HEK293 (cell line): ENCODE measurements at regions not wholly inside any gene's neighbourhood (a gene's known extent, or its start where the extent isn't known, plus 50 kb on each side); places are given as distances from the start of the nearest gene placed in this dataset.

Source experiments
- CTCF ChIA-PET: fragments of 350-600 bp; formaldehyde crosslinking; extraction: SDS; loops from one replicate; lab custom pipeline; 2021; ENCODE audit warnings: antibody characterized with exemption; lab: Yijun Ruan, JAX
- POLR2A ChIA-PET: fragments of 300-600 bp; formaldehyde crosslinking; extraction: SDS; loops from one replicate; lab custom pipeline; 2020; ENCODE audit warnings: antibody characterized with exemption, inconsistent platforms; lab: Yijun Ruan, JAX
- H3K27ac ChIP-seq: fragments of 200-500 bp; sonication (Bioruptor generic); 2 replicates; pipeline ENCODE4 v1.5.1; 2014; ENCODE audit warnings: low read depth, low read length, control low read depth, inconsistent platforms; ENCODE audit errors: extremely low read depth
- H3K36me3 ChIP-seq, 2 experiments: fragments of 200-500 bp in 1 of 2; sonication (Bioruptor generic) in 1 of 2; 1 replicate in 1 of 2; 2 replicates in 1 of 2; pipeline ENCODE4 v1.5.1; 2014 to 2017; ENCODE audit warnings: inconsistent platforms in 2 of 2, low read length in 2 of 2; ENCODE audit not compliant: control insufficient read depth in 2 of 2, insufficient read depth in 1 of 2
- H3K4me1 ChIP-seq: fragments of 200-500 bp; sonication (Bioruptor generic); 2 replicates; pipeline ENCODE4 v1.5.1; 2014; ENCODE audit warnings: mild to moderate bottlenecking, low read length, inconsistent platforms; ENCODE audit not compliant: control insufficient read depth, insufficient read depth
- H3K4me3 ChIP-seq: 2 replicates; pipeline ENCODE4 v1.5.1; 2011; ENCODE audit warnings: low read depth, mild to moderate bottlenecking, control low read depth, low read length, moderate library complexity
- H3K9me3 ChIP-seq: fragments of 200-500 bp; sonication (Bioruptor generic); 2 replicates; pipeline ENCODE4 v1.5.1; 2014; ENCODE audit warnings: low read depth, low read length, inconsistent platforms; ENCODE audit not compliant: control insufficient read depth, insufficient read depth
- ELK4 ChIP-seq: IDR thresholded peaks from 2 replicates; pipeline ENCODE4 v1.6.1; 2011; ENCODE audit warnings: mild to moderate bottlenecking, low read depth, low read length, borderline replicate concordance
- HOXD13 ChIP-seq: sonication (generic); formaldehyde crosslinking; IDR thresholded peaks from 2 replicates; pipeline ENCODE4 v1.8.0; 2022; ENCODE audit warnings: missing genetic modification reagents, borderline replicate concordance
- MEIS1 ChIP-seq: sonication (generic); formaldehyde crosslinking; IDR thresholded peaks from 2 replicates; pipeline ENCODE4 v1.8.1; 2022; ENCODE audit warnings: missing genetic modification reagents, mild to moderate bottlenecking, borderline replicate concordance
- RBAK ChIP-seq: fragments of 450-650 bp; formaldehyde crosslinking; IDR thresholded peaks from 2 replicates; pipeline ENCODE4 v1.5.1; 2016; ENCODE audit warnings: missing biosample characterization, missing genetic modification characterization
- SCRT2 ChIP-seq: fragments of 450-650 bp; formaldehyde crosslinking; IDR thresholded peaks from 2 replicates; pipeline ENCODE4 v1.5.1; 2016; ENCODE audit warnings: missing biosample characterization, missing genetic modification characterization
- ZFP37 ChIP-seq: fragments of 450-650 bp; formaldehyde crosslinking; IDR thresholded peaks from 2 replicates; pipeline ENCODE4 v1.5.1; 2016; ENCODE audit warnings: missing biosample characterization, missing genetic modification characterization
- ZNF221 ChIP-seq: fragments of 450-650 bp; formaldehyde crosslinking; IDR thresholded peaks from 2 replicates; pipeline ENCODE4 v1.5.1; 2017; ENCODE audit warnings: missing biosample characterization, missing genetic modification characterization, borderline replicate concordance
- ZNF23 ChIP-seq: fragments of 450-650 bp; formaldehyde crosslinking; IDR thresholded peaks from 2 replicates; pipeline ENCODE4 v1.5.1; 2016; ENCODE audit warnings: missing biosample characterization, missing genetic modification characterization, borderline replicate concordance
- ZNF239 ChIP-seq: fragments of 450-650 bp; formaldehyde crosslinking; IDR thresholded peaks from 2 replicates; pipeline ENCODE4 v1.5.1; 2016; ENCODE audit warnings: missing biosample characterization, missing genetic modification characterization
- ZNF24 ChIP-seq: fragments of 450-650 bp; formaldehyde crosslinking; IDR thresholded peaks from 2 replicates; pipeline ENCODE4 v1.5.1; 2016; ENCODE audit warnings: missing biosample characterization, missing genetic modification characterization
- ZNF248 ChIP-seq: fragments of 450-650 bp; formaldehyde crosslinking; IDR thresholded peaks from 2 replicates; pipeline ENCODE4 v1.5.1; 2017; ENCODE audit warnings: missing biosample characterization, missing genetic modification characterization
- ZNF549 ChIP-seq: fragments of 450-650 bp; IDR thresholded peaks from 2 replicates; pipeline ENCODE4 v1.5.1; 2018; ENCODE audit warnings: missing biosample characterization, missing genetic modification characterization, mild to moderate bottlenecking, inconsistent platforms, moderate library complexity
- ZNF585B ChIP-seq: fragments of 450-650 bp; formaldehyde crosslinking; IDR thresholded peaks from 2 replicates; pipeline ENCODE4 v1.5.1; 2016; ENCODE audit warnings: missing biosample characterization, missing genetic modification characterization
- ZNF623 ChIP-seq: fragments of 450-650 bp; formaldehyde crosslinking; IDR thresholded peaks from 2 replicates; pipeline ENCODE4 v1.5.1; 2016; ENCODE audit warnings: missing biosample characterization, missing genetic modification characterization
- ZNF664 ChIP-seq: fragments of 450-650 bp; formaldehyde crosslinking; IDR thresholded peaks from 2 replicates; pipeline ENCODE4 v1.5.1; 2016; ENCODE audit warnings: missing biosample characterization, missing genetic modification characterization
- ZNF701 ChIP-seq: fragments of 450-650 bp; formaldehyde crosslinking; IDR thresholded peaks from 2 replicates; pipeline ENCODE4 v1.5.1; 2016; ENCODE audit warnings: missing biosample characterization, missing genetic modification characterization
- ZNF707 ChIP-seq: fragments of 450-650 bp; formaldehyde crosslinking; IDR thresholded peaks from 2 replicates; pipeline ENCODE4 v1.5.1; 2016; ENCODE audit warnings: missing biosample characterization, missing genetic modification characterization
- ZNF768 ChIP-seq: fragments of 450-650 bp; formaldehyde crosslinking; IDR thresholded peaks from 2 replicates; pipeline ENCODE4 v1.5.1; 2018; ENCODE audit warnings: missing biosample characterization, mild to moderate bottlenecking, missing genetic modification characterization
- ZNF837 ChIP-seq: fragments of 450-650 bp; formaldehyde crosslinking; IDR thresholded peaks from 2 replicates; pipeline ENCODE4 v1.5.1; 2016; ENCODE audit warnings: missing biosample characterization, missing genetic modification characterization
- ZNF843 ChIP-seq: fragments of 450-650 bp; formaldehyde crosslinking; IDR thresholded peaks from 2 replicates; pipeline ENCODE4 v1.5.1; 2016; ENCODE audit warnings: missing biosample characterization, missing genetic modification characterization
- ZSCAN16 ChIP-seq: fragments of 450-650 bp; formaldehyde crosslinking; IDR thresholded peaks from 2 replicates; pipeline ENCODE4 v1.5.1; 2016; ENCODE audit warnings: missing biosample characterization, missing genetic modification characterization
- ZSCAN23 ChIP-seq: fragments of 450-650 bp; formaldehyde crosslinking; IDR thresholded peaks from 2 replicates; pipeline ENCODE4 v1.5.1; 2016; ENCODE audit warnings: missing biosample characterization, missing genetic modification characterization
- TF ChIP-seq, protein P1 (sequence below): fragments of 450-650 bp; formaldehyde crosslinking; conservative IDR thresholded peaks from 2 replicates; pipeline ENCODE4 v1.5.1; 2016; ENCODE audit warnings: low read depth, missing biosample characterization, missing genetic modification characterization

- TF ChIP-seq ZNF239 (tag by site-specific recombination) (no peak), SCRT2 (tag by site-specific recombination) (no peak), ZNF585B (tag by site-specific recombination) (no peak), ZNF843 (tag by site-specific recombination) (no peak), RBAK (tag by site-specific recombination) (no peak), ZNF701 (tag by site-specific recombination) (no peak)
- POLR2A ChIA-PET = no interaction called here
- CTCF ChIA-PET = no interaction called here
- Histone ChIP-seq H3K27ac (no peak overlapping the region), H3K9me3 (no peaks in the 10 kb centered on the region), H3K36me3 (no peaks in the 10 kb centered on the region), H3K4me3 (no peak overlapping the region), H3K4me1 (no peaks in the 10 kb centered on the region)
Measured at GRCh38 chr18:53790786-53791185, 433.7 kb downstream of the MBD2 start.

DNA sequence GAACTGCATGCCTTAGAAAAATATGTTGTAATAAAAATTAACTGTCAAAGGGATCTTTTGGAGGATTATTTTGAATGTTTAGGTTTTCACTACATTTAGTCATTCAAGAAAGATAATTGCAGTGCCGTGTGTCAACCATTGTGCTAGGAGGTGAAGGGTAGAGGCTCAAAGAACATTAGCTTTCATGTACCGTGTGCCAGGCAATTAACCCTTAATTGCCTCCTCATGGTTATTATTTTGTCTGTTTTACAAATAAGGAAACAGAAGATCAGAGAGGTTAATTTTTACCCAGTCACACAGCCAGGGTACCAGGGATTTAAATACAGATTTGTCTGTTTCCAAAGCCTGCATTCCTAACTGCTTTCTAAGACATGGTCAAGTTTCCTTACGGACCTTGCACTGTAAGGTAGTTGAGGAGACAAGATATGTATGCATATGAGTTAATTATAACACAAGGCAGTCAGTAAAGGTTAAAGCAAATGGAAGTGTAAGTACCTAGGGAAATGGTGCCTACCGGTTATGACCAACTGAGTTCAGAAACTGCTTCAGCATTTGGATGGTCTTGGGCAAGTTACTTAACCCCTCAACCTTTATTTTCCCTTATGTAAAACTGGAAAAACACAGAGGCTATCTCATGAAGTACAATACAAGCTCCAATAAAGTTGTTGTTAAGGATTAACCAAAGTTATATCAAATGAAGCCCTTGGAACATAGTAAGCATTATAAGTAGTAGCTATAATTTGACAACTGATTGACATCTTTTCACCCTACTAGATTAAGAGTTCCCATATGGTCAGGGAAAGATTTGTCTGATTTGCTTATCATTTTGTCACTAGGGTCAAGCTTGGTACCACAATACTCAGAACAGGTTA, 434.9 kb downstream of the MBD2 start:
- no peaks in the 10 kb centered on the region for H3K36me3 ChIP-seq
- no peak overlapping the region for H3K4me3 ChIP-seq
- ChIA-PET CTCF (no interaction called here), POLR2A (no interaction called here)
- no peaks in the 10 kb centered on the region for H3K9me3 ChIP-seq
- H3K27ac ChIP-seq = no peak overlapping the region
- TF ChIP-seq ZNF585B (tag by site-specific recombination) = no peak
- no peak for TF ChIP-seq ZNF623
- no peak for TF ChIP-seq ZSCAN16 (tag by site-specific recombination)
- no peak for TF ChIP-seq ZSCAN23 (tag by site-specific recombination)
- TF ChIP-seq HOXD13 (CRISPR knock-in tag) = no peak
- TF ChIP-seq, protein P1, sequence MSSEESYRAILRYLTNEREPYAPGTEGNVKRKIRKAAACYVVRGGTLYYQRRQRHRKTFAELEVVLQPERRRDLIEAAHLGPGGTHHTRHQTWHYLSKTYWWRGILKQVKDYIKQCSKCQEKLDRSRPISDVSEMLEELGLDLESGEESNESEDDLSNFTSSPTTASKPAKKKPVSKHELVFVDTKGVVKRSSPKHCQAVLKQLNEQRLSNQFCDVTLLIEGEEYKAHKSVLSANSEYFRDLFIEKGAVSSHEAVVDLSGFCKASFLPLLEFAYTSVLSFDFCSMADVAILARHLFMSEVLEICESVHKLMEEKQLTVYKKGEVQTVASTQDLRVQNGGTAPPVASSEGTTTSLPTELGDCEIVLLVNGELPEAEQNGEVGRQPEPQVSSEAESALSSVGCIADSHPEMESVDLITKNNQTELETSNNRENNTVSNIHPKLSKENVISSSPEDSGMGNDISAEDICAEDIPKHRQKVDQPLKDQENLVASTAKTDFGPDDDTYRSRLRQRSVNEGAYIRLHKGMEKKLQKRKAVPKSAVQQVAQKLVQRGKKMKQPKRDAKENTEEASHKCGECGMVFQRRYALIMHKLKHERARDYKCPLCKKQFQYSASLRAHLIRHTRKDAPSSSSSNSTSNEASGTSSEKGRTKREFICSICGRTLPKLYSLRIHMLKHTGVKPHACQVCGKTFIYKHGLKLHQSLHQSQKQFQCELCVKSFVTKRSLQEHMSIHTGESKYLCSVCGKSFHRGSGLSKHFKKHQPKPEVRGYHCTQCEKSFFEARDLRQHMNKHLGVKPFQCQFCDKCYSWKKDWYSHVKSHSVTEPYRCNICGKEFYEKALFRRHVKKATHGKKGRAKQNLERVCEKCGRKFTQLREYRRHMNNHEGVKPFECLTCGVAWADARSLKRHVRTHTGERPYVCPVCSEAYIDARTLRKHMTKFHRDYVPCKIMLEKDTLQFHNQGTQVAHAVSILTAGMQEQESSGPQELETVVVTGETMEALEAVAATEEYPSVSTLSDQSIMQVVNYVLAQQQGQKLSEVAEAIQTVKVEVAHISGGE (tag by site-specific recombination) = no peak
- TF ChIP-seq MEIS1 (CRISPR knock-in tag) = no peak
- TF ChIP-seq ZNF707 = no peak
- TF ChIP-seq ZNF248 (tag by site-specific recombination) = no peak
- no peak for TF ChIP-seq ZNF221 (tag by site-specific recombination)
- no peak for TF ChIP-seq ZNF24 (tag by site-specific recombination)
- TF ChIP-seq ELK4 = no peak
- no peak for TF ChIP-seq ZFP37 (tag by site-specific recombination)
- no peak for TF ChIP-seq ZNF768 (tag by site-specific recombination)
- TF ChIP-seq ZNF549 (tag by site-specific recombination) = no peak
- no peak for TF ChIP-seq ZNF664 (tag by site-specific recombination)
- no peak for TF ChIP-seq ZNF837 (tag by site-specific recombination)
- TF ChIP-seq ZNF23 (tag by site-specific recombination) = no peak
- no peaks in the 10 kb centered on the region for H3K4me1 ChIP-seq
